Right hindlimb (tissue), 1 donor: ENCODE measurements at regions not wholly inside any gene's neighbourhood (a gene's known extent, or its start where the extent isn't known, plus 50 kb on each side); places are given as distances from the start of the nearest gene placed in this dataset.
"Not testable (repeated sequence)": the region's sequence is repeated elsewhere in the genome, so short reads cannot be mapped to it uniquely, and the experiment has no call there.

Experiments used
- DNase-seq: peaks from one replicate; pipeline ENCODE4 v3.0.0-alpha.2; 2018

- DNase-seq, result no peak
These were observed 599.2 kb downstream of the ADCYAP1 start for GRCh38 chr18:1503847-1504246.

- DNase-seq, result no peak
These were observed 601.2 kb downstream of the ADCYAP1 start for GRCh38 chr18:1505856-1506255.

- DNase-seq, result no peak
These were observed 606.0 kb downstream of the ADCYAP1 start for GRCh38 chr18:1510542-1511179.

- DNase-seq, result no peak
These were observed 607.1 kb downstream of the ADCYAP1 start for GRCh38 chr18:1511619-1512311.

GRCh38 chr18:1513519-1513918 lies 608.8 kb downstream of the ADCYAP1 start:
- no peak for DNase-seq

- not testable (repeated sequence) for DNase-seq
These were observed 617.0 kb downstream of the ADCYAP1 start for GRCh38 chr18:1521588-1522248.

GRCh38 chr18:1522249-1522615 lies 617.6 kb downstream of the ADCYAP1 start:
- DNase-seq, result no peak

GRCh38 chr18:1526991-1527390 lies 622.3 kb downstream of the ADCYAP1 start:
- no peak for DNase-seq

GRCh38 chr18:1527805-1528204 lies 623.1 kb downstream of the ADCYAP1 start:
- DNase-seq, result no peak

- no peak for DNase-seq
These were observed 623.8 kb downstream of the ADCYAP1 start for GRCh38 chr18:1528447-1528846.

- DNase-seq, result no peak
These were observed 624.4 kb downstream of the ADCYAP1 start for GRCh38 chr18:1528964-1529509.

GRCh38 chr18:1530650-1531049 lies 626.0 kb downstream of the ADCYAP1 start:
- no peak for DNase-seq

- no peak for DNase-seq
These were observed 634.6 kb downstream of the ADCYAP1 start for GRCh38 chr18:1539276-1539675.

GRCh38 chr18:1541478-1541877 lies 636.8 kb downstream of the ADCYAP1 start:
- DNase-seq, result no peak

GRCh38 chr18:1542230-1542774 lies 637.6 kb downstream of the ADCYAP1 start:
- DNase-seq, result no peak

GRCh38 chr18:1544016-1544415 lies 639.3 kb downstream of the ADCYAP1 start:
- DNase-seq, result no peak

- not testable (repeated sequence) for DNase-seq
These were observed 653.0 kb downstream of the ADCYAP1 start for GRCh38 chr18:1557711-1558110.

GRCh38 chr18:1559563-1559962 lies 654.9 kb downstream of the ADCYAP1 start:
- DNase-seq, result no peak

- DNase-seq, result no peak
These were observed 660.1 kb downstream of the ADCYAP1 start for GRCh38 chr18:1564793-1565192.

- DNase-seq, result no peak
These were observed 666.5 kb downstream of the ADCYAP1 start for GRCh38 chr18:1571206-1571605.

GRCh38 chr18:1573732-1574131 lies 669.1 kb downstream of the ADCYAP1 start:
- no peak for DNase-seq

- DNase-seq, result no peak
These were observed 670.4 kb downstream of the ADCYAP1 start for GRCh38 chr18:1575084-1575483.

- no peak for DNase-seq
These were observed 673.8 kb downstream of the ADCYAP1 start for GRCh38 chr18:1578505-1578904.

- no peak for DNase-seq
These were observed 676.9 kb downstream of the ADCYAP1 start for GRCh38 chr18:1581581-1581980.
